ENCODE measurements at regions not wholly inside any gene's neighbourhood (a gene's known extent, or its start where the extent isn't known, plus 50 kb on each side); places are given as distances from the start of the nearest gene placed in this dataset.

GRCh38 chr9:11549311-11549794 is 936.6 kb upstream of the PTPRD start:
- H3K4me3 ChIP-seq (ENCODE audit: low read length) = no peak overlapping the region
- no peaks in the 10 kb centered on the region for H3K36me3 ChIP-seq (replicated peaks; ENCODE audit: insufficient read depth, low read length)
- H3K27ac ChIP-seq (ENCODE audit: low read length) = no peak overlapping the region
- H3K4me1 ChIP-seq (ENCODE audit: low read length) = no peaks in the 10 kb centered on the region
- H3K27me3 ChIP-seq (replicated peaks; ENCODE audit: insufficient read depth, low read length) = no peaks in the 10 kb centered on the region
- no peak overlapping the region for H3K9ac ChIP-seq (ENCODE audit: low read length)
- no peak for DNase-seq
- no peaks in the 10 kb centered on the region for H3F3A ChIP-seq (ENCODE audit: insufficient read depth, low read length)
- H3K9me3 ChIP-seq (replicated peaks; ENCODE audit: insufficient read depth, low read length) = no peaks in the 10 kb centered on the region
- H2AFZ ChIP-seq (ENCODE audit: low read length) = no peak overlapping the region
- no peak overlapping the region for H3K4me2 ChIP-seq (ENCODE audit: low read depth, low read length)
- TF ChIP-seq EZH2phosphoT487 (IDR thresholded peaks at IDR 0.05; ENCODE audit: low read length) (no peak), EZH2 (optimal IDR thresholded peaks at IDR 0.05; ENCODE audit: low read depth, low read length) (no peak)
- TF ChIP-seq, protein P1, sequence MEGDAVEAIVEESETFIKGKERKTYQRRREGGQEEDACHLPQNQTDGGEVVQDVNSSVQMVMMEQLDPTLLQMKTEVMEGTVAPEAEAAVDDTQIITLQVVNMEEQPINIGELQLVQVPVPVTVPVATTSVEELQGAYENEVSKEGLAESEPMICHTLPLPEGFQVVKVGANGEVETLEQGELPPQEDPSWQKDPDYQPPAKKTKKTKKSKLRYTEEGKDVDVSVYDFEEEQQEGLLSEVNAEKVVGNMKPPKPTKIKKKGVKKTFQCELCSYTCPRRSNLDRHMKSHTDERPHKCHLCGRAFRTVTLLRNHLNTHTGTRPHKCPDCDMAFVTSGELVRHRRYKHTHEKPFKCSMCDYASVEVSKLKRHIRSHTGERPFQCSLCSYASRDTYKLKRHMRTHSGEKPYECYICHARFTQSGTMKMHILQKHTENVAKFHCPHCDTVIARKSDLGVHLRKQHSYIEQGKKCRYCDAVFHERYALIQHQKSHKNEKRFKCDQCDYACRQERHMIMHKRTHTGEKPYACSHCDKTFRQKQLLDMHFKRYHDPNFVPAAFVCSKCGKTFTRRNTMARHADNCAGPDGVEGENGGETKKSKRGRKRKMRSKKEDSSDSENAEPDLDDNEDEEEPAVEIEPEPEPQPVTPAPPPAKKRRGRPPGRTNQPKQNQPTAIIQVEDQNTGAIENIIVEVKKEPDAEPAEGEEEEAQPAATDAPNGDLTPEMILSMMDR (IDR thresholded peaks at IDR 0.05; ENCODE audit: low read length) = no peak
- H3K79me2 ChIP-seq (ENCODE audit: low read length) = no peaks in the 10 kb centered on the region
- no peaks in the 10 kb centered on the region for H4K20me1 ChIP-seq (ENCODE audit: insufficient read depth, low read length)
- no peaks in the 10 kb centered on the region for H3K9me2 ChIP-seq (replicated peaks; ENCODE audit: insufficient read depth, low read length)

DNA sequence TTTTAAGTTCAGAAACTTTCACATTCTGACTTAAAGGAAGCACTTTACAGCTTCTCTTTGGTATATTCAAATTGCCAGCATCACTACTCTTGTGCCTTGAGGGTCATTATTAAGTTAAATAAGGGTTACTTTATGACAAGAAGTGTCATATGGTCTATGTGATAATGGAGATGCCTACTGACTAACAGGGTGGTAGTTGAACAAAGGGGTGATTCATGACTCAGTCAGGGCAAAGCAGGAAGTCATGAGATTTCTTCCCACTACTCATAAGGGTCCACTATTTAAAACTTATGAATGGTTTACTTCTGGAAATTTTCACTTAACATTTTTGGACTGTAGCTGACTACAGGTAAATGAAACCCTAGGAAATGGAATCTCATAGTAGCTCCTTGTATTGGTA is 938.3 kb upstream of the PTPRD start:
- Histone ChIP-seq H3K4me3 (ENCODE audit: low read length) (no peak overlapping the region), H3K27ac (ENCODE audit: low read length) (no peak overlapping the region), H3K9me3 (replicated peaks; ENCODE audit: insufficient read depth, low read length) (no peaks in the 10 kb centered on the region), H3K36me3 (replicated peaks; ENCODE audit: insufficient read depth, low read length) (no peaks in the 10 kb centered on the region), H2AFZ (ENCODE audit: low read length) (no peak overlapping the region), H3K27me3 (replicated peaks; ENCODE audit: insufficient read depth, low read length) (no peaks in the 10 kb centered on the region), H3K4me1 (ENCODE audit: low read length) (no peaks in the 10 kb centered on the region), H3K79me2 (ENCODE audit: low read length) (no peaks in the 10 kb centered on the region), H3K9ac (ENCODE audit: low read length) (no peak overlapping the region), H4K20me1 (ENCODE audit: insufficient read depth, low read length) (no peaks in the 10 kb centered on the region), H3K9me2 (replicated peaks; ENCODE audit: insufficient read depth, low read length) (no peaks in the 10 kb centered on the region; the same call in 1 of the 2 replicates), H3K4me2 (ENCODE audit: low read depth, low read length) (no peak overlapping the region), H3F3A (ENCODE audit: insufficient read depth, low read length) (no peaks in the 10 kb centered on the region)
- TF ChIP-seq EZH2phosphoT487 (IDR thresholded peaks at IDR 0.05; ENCODE audit: low read length) = no peak
- TF ChIP-seq, protein P1 (IDR thresholded peaks at IDR 0.05; ENCODE audit: low read length) = no peak
- no peak for DNase-seq

DNA sequence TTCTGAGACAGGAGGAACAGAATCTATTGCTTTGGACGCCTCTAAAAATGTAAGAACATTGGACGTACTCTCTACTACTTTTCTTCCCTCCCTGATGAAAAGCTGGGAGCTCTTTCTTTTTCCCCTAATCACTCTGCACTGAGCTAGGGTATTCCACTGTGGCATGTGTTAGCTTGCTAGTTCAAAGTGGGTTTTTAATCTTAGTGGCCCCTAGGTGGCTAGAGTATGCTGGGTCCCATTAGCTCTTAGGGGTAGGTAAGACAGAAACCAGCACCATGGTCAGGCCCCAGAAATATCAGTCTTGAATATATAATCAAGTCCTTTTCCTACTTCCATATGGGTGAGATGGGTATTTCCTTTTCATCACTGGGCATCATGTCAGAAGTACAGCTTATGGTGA is 945.2 kb upstream of the PTPRD start:
- no peaks in the 10 kb centered on the region for H3K79me2 ChIP-seq (ENCODE audit: low read length)
- TF ChIP-seq EZH2phosphoT487 (IDR thresholded peaks at IDR 0.05; ENCODE audit: low read length) (no peak), EZH2 (optimal IDR thresholded peaks at IDR 0.05; ENCODE audit: low read depth, low read length) (no peak)
- TF ChIP-seq, protein P1 (IDR thresholded peaks at IDR 0.05; ENCODE audit: low read length) = no peak
- no peak overlapping the region for H3K9ac ChIP-seq (ENCODE audit: low read length)
- no peak overlapping the region for H2AFZ ChIP-seq (ENCODE audit: low read length)
- DNase-seq = no peak
- H3K9me2 ChIP-seq (replicated peaks; ENCODE audit: insufficient read depth, low read length) = no peaks in the 10 kb centered on the region; the same call in 1 of the 2 replicates
- no peaks in the 10 kb centered on the region for H3F3A ChIP-seq (ENCODE audit: insufficient read depth, low read length)
- H4K20me1 ChIP-seq (ENCODE audit: insufficient read depth, low read length) = no peaks in the 10 kb centered on the region
- no peak overlapping the region for H3K4me3 ChIP-seq (ENCODE audit: low read length)
- H3K27ac ChIP-seq (ENCODE audit: low read length) = no peak overlapping the region
- H3K4me2 ChIP-seq (ENCODE audit: low read depth, low read length) = no peak overlapping the region
- H3K36me3 ChIP-seq (replicated peaks; ENCODE audit: insufficient read depth, low read length) = no peaks in the 10 kb centered on the region
- H3K9me3 ChIP-seq (replicated peaks; ENCODE audit: insufficient read depth, low read length) = no peaks in the 10 kb centered on the region
- no peaks in the 10 kb centered on the region for H3K4me1 ChIP-seq (ENCODE audit: low read length)
- no peaks in the 10 kb centered on the region for H3K27me3 ChIP-seq (replicated peaks; ENCODE audit: insufficient read depth, low read length)

Data from MM.1S (cell line).